Keratinocyte (primary cell): ENCODE measurements at regions not wholly inside any gene's neighbourhood (a gene's known extent, or its start where the extent isn't known, plus 50 kb on each side); places are given as distances from the start of the nearest gene placed in this dataset.

Experiments used
- DNase-seq: peaks from one replicate; pipeline ENCODE4 v3.0.0-alpha.2; 2011; ENCODE audit warnings: low read depth, missing footprints, low spot score
- FAIRE-seq: peaks from 2 replicates; lab custom pipeline; 2011; peaks lifted over from hg19 to GRCh38; lab: Jason Lieb, UNC
- H2AFZ ChIP-seq: 2 replicates; pipeline ENCODE4 v1.6.0; 2012; ENCODE audit warnings: low read length, control low read depth, inconsistent platforms; ENCODE audit not compliant: control insufficient read depth
- H3K27ac ChIP-seq: 2 replicates; pipeline ENCODE4 v1.5.1; 2011; ENCODE audit warnings: low read length; ENCODE audit not compliant: control insufficient read depth, insufficient read depth
- H3K27me3 ChIP-seq: 3 replicates; pipeline ENCODE4 v1.6.0; 2011; ENCODE audit warnings: low read length; ENCODE audit not compliant: control insufficient read depth, insufficient read depth; ENCODE audit errors: extremely low read depth
- H3K36me3 ChIP-seq, 2 experiments: 2 replicates in 1 of 2; 3 replicates in 1 of 2; pipeline ENCODE4 v1.5.1; 2011; ENCODE audit warnings: low read length in 2 of 2, mild to moderate bottlenecking in 1 of 2; ENCODE audit not compliant: control insufficient read depth in 2 of 2, insufficient read depth in 2 of 2; ENCODE audit errors: extremely low read depth in 1 of 2
- H3K4me1 ChIP-seq: 3 replicates; pipeline ENCODE4 v1.5.1; 2011; ENCODE audit warnings: low read length; ENCODE audit not compliant: control insufficient read depth, insufficient read depth; ENCODE audit errors: extremely low read depth
- H3K4me2 ChIP-seq: 3 replicates; pipeline ENCODE4 v1.6.0; 2011; ENCODE audit warnings: low read depth, low read length; ENCODE audit not compliant: control insufficient read depth, insufficient read depth; ENCODE audit errors: extremely low read depth
- H3K4me3 ChIP-seq, 3 experiments: fragments of 200-600 bp in 1 of 3; sonication (generic) in 1 of 3; 2 replicates in 2 of 3; 3 replicates in 1 of 3; pipeline ENCODE4 v1.5.1; 2011 to 2016; ENCODE audit warnings: low read length in 3 of 3, mild to moderate bottlenecking in 3 of 3, control low read depth in 2 of 3, inconsistent platforms in 1 of 3, low read depth in 1 of 3, mixed read lengths in 1 of 3, mixed run types in 1 of 3, moderate library complexity in 1 of 3; ENCODE audit not compliant: control insufficient read depth in 2 of 3, insufficient read depth in 2 of 3; ENCODE audit errors: extremely low read depth in 1 of 3
- H3K79me2 ChIP-seq: 2 replicates; pipeline ENCODE4 v1.6.0; 2012; ENCODE audit warnings: low read length; ENCODE audit not compliant: control insufficient read depth, insufficient read depth
- H3K9ac ChIP-seq: 3 replicates; pipeline ENCODE4 v1.6.0; 2011; ENCODE audit warnings: low read length; ENCODE audit not compliant: control insufficient read depth, insufficient read depth; ENCODE audit errors: extremely low read depth
- H3K9me1 ChIP-seq: 3 replicates; pipeline ENCODE4 v1.6.0; 2011; ENCODE audit warnings: low read length; ENCODE audit not compliant: control insufficient read depth, insufficient read depth; ENCODE audit errors: extremely low read depth
- H3K9me3 ChIP-seq: 2 replicates; pipeline ENCODE4 v1.5.1; 2012; ENCODE audit warnings: low read depth, low read length; ENCODE audit not compliant: control insufficient read depth
- H4K20me1 ChIP-seq: 3 replicates; pipeline ENCODE4 v1.6.0; 2011; ENCODE audit warnings: low read length; ENCODE audit not compliant: control insufficient read depth, insufficient read depth; ENCODE audit errors: extremely low read depth
- EZH2 ChIP-seq: IDR thresholded peaks from one replicate; pipeline ENCODE4 v1.6.1; 2012; ENCODE audit warnings: inconsistent platforms, mild to moderate bottlenecking, low read length, moderate library complexity
- dilution Hi-C: fragments of 300-500 bp; cut with MboI; formaldehyde crosslinking; loops from one replicate; pipeline ENCODE4 v1.7.0; 2020; ENCODE audit warnings: low sequenced_read_pairs; ENCODE audit not compliant: extremely low pct_ligation_motif_present
- TF ChIP-seq, protein P1 (sequence below), 3 experiments: IDR thresholded peaks in 1 of 3; conservative IDR thresholded peaks in 1 of 3; optimal IDR thresholded peaks in 1 of 3; 2 replicates in 2 of 3; 3 replicates in 1 of 3; pipeline versions ENCODE3 to v1.5.1; 2011; ENCODE audit warnings: low read length in 3 of 3, mild to moderate bottlenecking in 3 of 3, moderate library complexity in 2 of 3, control low read depth in 1 of 3, inconsistent platforms in 1 of 3; ENCODE audit not compliant: insufficient read depth in 2 of 3; ENCODE audit errors: extremely low read depth in 1 of 3

DNA sequence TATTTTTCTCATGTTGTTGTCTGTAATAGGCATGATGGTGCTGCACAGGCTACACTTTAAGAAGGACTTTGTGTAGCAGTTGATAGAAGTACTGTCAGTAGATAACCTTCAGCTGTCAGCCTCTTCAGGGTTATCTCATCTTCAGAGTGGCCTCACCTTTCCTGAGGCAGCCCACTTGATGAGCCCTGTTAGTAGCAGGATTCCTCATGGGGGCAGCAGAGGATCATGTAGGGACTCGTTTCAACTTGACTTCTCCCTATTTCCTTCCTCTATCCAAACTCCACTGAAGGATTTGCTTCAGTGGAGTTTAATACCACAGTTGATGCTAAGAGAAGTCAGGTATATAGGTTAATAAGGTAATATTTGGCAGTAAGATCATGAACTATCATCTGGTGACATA, 530.3 kb upstream of the FSIP2 start:
- Histone ChIP-seq H3K9ac (no peak overlapping the region), H3K27ac (no peak overlapping the region), H3K4me1 (no peaks in the 10 kb centered on the region), H3K9me1 (no peaks in the 10 kb centered on the region), H3K9me3 (no peaks in the 10 kb centered on the region), H3K36me3 (no peaks in the 10 kb centered on the region), H3K27me3 (no peaks in the 10 kb centered on the region), H3K4me2 (no peak overlapping the region), H4K20me1 (no peaks in the 10 kb centered on the region), H2AFZ (no peak overlapping the region), H3K79me2 (no peaks in the 10 kb centered on the region), H3K4me3 (no peak overlapping the region)
- dilution Hi-C loops = no loop called here
- TF ChIP-seq, protein P1, sequence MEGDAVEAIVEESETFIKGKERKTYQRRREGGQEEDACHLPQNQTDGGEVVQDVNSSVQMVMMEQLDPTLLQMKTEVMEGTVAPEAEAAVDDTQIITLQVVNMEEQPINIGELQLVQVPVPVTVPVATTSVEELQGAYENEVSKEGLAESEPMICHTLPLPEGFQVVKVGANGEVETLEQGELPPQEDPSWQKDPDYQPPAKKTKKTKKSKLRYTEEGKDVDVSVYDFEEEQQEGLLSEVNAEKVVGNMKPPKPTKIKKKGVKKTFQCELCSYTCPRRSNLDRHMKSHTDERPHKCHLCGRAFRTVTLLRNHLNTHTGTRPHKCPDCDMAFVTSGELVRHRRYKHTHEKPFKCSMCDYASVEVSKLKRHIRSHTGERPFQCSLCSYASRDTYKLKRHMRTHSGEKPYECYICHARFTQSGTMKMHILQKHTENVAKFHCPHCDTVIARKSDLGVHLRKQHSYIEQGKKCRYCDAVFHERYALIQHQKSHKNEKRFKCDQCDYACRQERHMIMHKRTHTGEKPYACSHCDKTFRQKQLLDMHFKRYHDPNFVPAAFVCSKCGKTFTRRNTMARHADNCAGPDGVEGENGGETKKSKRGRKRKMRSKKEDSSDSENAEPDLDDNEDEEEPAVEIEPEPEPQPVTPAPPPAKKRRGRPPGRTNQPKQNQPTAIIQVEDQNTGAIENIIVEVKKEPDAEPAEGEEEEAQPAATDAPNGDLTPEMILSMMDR (optimal IDR thresholded peaks at IDR 0.05 in 1 of 3, IDR thresholded peaks at IDR 0.05 in 1 of 3, conservative IDR thresholded peaks at IDR 0.05 in 1 of 3; ENCODE audit: extremely low read depth in 1 of 3, insufficient read depth in 2 of 3, low read length in 3 of 3) = peak; percentile 31 to 64 (median 63)
- TF ChIP-seq EZH2 = no peak
- peak; percentile 23 for FAIRE-seq
- no peak for DNase-seq

DNA sequence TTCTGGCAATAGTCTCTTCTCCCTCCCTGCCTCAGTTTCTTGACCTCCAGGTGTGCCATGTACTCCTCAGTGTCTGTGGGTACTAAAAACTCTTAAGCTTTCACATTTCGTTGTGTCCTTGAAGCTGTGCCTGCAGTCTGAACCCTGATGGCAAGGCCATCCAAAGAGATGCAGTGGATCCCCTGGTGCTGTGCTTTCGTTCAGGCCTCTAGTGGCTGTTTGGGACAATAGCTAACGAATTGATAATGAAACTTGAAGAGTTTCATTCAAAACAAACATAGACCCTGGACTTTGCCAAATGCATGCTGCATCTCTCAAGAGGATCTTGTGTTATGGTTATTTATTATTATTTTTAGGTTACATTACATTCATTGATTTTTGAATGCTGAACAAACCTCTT, 523.1 kb upstream of the FSIP2 start:
- Histone ChIP-seq H3K79me2 (no peaks in the 10 kb centered on the region), H3K9me1 (no peaks in the 10 kb centered on the region), H3K9ac (no peak overlapping the region), H3K4me3 (no peak overlapping the region), H3K27ac (no peak overlapping the region), H3K4me2 (no peak overlapping the region), H3K4me1 (no peaks in the 10 kb centered on the region), H3K36me3 (no peaks in the 10 kb centered on the region), H2AFZ (no peak overlapping the region), H4K20me1 (no peaks in the 10 kb centered on the region), H3K27me3 (no peaks in the 10 kb centered on the region), H3K9me3 (no peaks in the 10 kb centered on the region)
- TF ChIP-seq, protein P1 (optimal IDR thresholded peaks at IDR 0.05 in 1 of 3, IDR thresholded peaks at IDR 0.05 in 1 of 3, conservative IDR thresholded peaks at IDR 0.05 in 1 of 3; ENCODE audit: extremely low read depth in 1 of 3, insufficient read depth in 2 of 3, low read length in 3 of 3) = no peak
- no peak for TF ChIP-seq EZH2
- dilution Hi-C loops = no loop called here
- DNase-seq (no peak), FAIRE-seq (no peak)
